Embryonic facial prominence (tissue), 1 donor: ENCODE measurements at regions not wholly inside any gene's neighbourhood (a gene's known extent, or its start where the extent isn't known, plus 50 kb on each side); places are given as distances from the start of the nearest gene placed in this dataset.

Experiments used
- DNase-seq: peaks from one replicate; pipeline ENCODE4 v3.0.0-alpha.2; 2016; ENCODE audit errors: extremely low spot score

GRCh38 chr13:50357586-50358118 is 342.4 kb downstream of the KCNRG start:
- DNase-seq: peak; percentile 47

DNA sequence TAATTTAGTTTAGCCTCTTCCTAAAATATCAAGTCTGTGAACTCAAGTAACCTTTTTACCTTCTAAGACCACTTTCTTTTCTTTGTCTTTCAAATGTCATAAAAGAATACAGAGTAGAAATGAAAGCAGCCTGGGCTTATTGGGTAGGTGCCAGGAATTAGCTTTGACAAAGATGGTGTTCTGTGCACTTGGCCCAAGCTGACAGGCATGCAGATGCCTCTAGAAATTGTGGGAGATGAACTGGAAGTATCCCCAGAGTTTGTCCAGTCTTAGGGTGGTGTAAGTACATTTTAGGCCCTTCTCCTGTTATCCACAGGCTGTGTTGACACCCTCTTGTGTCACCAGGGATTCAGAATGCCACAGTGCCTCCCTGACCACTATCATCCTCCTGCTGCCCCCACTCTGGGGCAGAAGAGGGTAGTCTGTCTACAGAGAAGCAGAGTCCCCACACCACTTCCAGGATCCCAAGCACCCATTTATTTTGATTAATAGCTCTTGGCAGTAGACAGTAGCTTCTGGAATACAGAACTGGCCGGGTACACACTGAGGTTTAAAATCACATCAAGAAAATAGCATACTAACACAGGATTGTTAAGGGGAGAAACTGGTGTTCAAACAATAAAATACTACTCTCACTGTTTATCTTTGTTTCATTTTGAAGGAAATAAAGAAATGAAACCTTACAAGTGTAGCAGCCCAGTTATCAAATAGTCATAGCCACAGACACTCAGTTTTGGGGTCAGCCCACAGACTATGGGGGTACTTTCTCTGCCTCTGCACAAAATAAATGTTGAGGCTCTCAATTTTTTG is 343.2 kb downstream of the KCNRG start:
- DNase-seq: no peak

DNA sequence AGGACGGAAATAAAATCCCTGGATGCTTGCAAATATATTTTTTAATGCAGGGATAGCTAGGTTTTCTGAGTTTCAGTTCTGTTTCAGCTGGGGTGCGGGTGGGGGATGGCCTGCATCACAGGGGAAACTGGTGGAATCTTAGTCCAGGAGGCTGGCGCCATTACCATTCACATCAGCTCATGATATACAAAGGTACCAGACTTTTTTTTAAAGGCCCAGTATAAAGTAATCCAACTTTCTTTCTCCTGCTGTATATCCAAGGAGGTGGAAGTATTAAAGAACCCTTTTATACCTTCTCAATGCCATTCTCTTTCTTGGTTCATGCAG is 343.8 kb downstream of the KCNRG start:
- no peak for DNase-seq

- no peak for DNase-seq
These were observed 344.5 kb downstream of the KCNRG start for GRCh38 chr13:50359779-50360178.

GRCh38 chr13:50360637-50361036 is 345.4 kb downstream of the KCNRG start:
- no peak for DNase-seq

GRCh38 chr13:50361282-50361681 is 346.0 kb downstream of the KCNRG start:
- no peak for DNase-seq

DNA sequence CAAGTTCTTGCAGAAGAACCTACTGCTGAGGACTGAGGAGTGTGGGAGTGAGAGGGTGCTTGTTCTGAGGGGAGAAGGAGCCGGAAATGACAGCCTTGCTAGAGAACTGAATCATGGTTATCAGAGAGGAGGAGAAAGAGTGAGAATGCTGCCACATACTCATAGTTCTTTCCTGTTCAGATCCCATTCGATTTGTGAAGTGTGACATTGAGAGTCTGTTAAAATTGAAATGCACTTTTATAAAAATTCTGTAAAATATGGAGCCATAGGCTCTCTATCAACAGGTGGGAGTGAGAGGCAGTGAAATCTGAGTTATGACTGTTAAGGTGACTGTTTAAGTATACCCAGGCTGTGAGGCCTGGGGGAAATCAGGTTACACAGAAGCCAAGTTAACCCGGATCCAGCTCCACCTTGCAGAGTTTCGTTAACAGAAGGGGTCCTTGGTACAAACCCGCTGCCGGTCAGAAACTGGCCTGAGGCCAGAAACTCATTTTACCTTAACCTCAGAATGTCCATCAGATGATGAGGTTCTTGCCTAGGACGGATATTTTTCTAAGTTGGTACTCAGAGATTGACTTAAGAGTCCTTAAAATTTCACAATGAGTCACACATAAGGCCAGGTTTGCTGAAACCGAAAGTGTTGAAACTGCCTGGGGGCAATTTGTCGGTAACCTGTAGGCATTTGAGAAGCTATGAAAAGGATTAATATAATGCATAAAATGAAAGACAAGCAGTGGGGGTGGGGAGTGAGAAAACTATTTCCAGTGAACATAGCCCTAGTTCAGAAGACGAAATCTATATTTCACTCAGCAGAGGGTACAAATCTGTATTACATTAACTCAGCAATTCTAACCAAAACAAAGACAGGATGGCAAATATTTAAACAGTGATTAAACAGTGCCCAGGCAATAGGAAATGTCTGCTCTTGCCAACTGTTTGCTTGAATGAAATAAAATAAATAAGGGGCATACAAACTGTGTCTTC is 350.5 kb downstream of the KCNRG start:
- DNase-seq: peak; percentile 23

- DNase-seq: no peak
These were observed 351.4 kb downstream of the KCNRG start for GRCh38 chr13:50366488-50367174.

GRCh38 chr13:50369646-50370045 is 354.4 kb downstream of the KCNRG start:
- no peak for DNase-seq

GRCh38 chr13:50370303-50370950 is 355.2 kb downstream of the KCNRG start:
- no peak for DNase-seq

GRCh38 chr13:50374517-50374916 is 359.3 kb downstream of the KCNRG start:
- no peak for DNase-seq

DNA sequence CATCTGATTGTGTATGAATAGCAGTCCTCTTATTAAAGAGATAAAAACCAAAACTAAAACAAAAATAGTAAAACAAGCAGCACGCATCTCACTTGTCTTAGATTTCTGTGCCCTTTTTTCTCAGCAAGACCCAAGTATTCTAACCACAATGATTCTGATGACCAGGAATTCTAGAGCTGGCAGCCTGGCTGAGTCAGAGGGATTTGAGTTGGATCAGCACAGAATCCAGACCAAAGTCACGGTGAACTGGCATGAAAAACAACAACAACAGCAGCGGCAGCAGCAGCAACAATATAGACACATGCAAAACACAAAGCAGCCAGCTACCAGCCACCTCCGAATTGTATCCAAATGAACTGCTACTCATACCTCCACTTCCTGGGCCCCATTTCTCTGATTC is 360.5 kb downstream of the KCNRG start:
- no peak for DNase-seq

- DNase-seq: no peak
These were observed 361.8 kb downstream of the KCNRG start for GRCh38 chr13:50376895-50377575.

- DNase-seq: no peak
These were observed 362.6 kb downstream of the KCNRG start for GRCh38 chr13:50377726-50378270.

GRCh38 chr13:50378509-50379044 is 363.3 kb downstream of the KCNRG start:
- no peak for DNase-seq

DNA sequence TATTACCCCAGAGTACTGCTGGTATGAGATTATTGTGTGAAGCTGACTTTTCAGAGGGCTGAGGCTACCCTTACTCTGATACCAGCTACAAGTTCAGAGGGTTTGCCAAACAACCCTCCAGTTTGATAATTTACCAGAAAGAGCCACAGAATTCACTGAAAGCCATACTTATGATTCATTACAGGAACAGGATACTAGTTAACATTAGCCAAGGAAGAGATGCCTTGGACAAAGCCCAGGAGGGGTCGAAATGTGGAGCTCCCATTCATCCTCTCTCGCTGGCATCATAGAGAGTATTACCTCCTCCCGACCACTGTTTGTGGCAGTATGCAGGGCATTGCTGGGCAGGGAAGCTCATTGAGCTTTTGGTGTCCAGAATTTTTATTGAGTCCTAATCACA is 364.3 kb downstream of the KCNRG start:
- DNase-seq: no peak

GRCh38 chr13:50380905-50381304 is 365.7 kb downstream of the KCNRG start:
- DNase-seq: no peak

DNA sequence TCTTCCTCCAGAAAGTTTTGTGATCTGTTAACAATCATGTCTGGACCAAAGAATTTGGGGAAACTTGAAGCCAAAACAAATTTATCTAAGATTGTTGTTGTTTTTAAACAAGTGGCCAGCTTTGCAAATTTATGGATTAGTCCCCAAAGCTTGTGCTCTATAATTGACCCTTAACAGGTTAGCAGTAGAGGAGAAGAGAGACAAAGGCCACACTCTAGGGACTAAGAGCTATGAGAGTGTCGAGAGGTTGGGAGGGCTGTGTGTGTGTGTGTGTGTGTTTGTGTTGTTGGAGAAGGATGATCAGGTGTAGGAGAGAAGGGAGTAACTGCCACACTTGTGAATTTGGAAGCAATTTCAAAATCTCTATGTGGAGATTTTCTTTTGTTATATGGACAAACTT is 367.3 kb downstream of the KCNRG start:
- DNase-seq: no peak

DNA sequence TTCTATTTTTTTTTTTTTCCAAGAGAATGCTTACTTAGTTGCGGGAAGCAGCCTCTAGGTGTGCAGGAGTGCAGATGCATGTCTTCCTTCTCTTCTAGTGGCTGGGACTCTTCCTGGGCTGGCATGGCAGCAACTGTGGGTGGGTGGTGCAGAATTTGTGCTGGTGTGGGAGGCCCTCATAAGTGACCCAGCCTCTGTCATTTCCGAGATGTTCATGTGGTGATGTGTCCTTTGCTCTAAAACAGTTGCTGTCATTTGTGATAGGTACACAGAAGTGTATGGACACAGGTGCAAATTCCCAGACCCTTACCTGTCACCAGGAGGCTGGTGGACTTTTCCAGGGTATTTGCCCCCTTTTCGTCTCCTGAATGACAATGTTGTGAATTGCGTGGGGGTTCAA is 367.7 kb downstream of the KCNRG start:
- no peak for DNase-seq

DNA sequence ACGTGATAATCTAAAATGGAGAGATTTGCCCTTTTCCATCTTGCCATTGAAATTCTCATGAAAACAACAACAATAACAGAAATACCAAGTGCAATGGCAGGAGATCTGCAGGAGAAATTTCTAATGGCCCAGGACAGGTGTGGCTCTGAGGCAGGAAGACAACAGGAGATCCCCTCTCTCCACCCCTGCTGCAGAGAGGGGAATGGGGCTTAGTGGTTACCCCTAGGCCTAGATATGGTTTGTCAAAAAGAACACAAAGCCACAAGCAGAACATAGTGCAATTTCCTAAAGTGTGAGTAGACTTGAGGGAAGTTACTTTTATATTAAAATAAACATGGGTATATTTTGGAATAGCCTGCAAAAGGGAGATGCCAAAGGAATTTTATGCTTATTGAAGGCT is 369.5 kb downstream of the KCNRG start:
- DNase-seq: no peak
